H9 (cell line): ENCODE measurements at regions not wholly inside any gene's neighbourhood (a gene's known extent, or its start where the extent isn't known, plus 50 kb on each side); places are given as distances from the start of the nearest gene placed in this dataset.

Experiments used
- DNase-seq: peaks from one replicate; pipeline ENCODE4 v3.0.0-alpha.2; 2017
- H2AFZ ChIP-seq: one replicate; pipeline ENCODE4 v1.6.1; 2013; ENCODE audit warnings: mild to moderate bottlenecking, low read length, control low read depth, moderate library complexity
- H2AK5ac ChIP-seq: 2 replicates; pipeline ENCODE4 v1.6.1; 2013; ENCODE audit warnings: low read length, control low read depth, mixed read lengths; ENCODE audit not compliant: insufficient read length
- H2BK120ac ChIP-seq: one replicate; pipeline ENCODE4 v1.6.1; 2013; ENCODE audit warnings: low read depth, mild to moderate bottlenecking, low read length, control low read depth, inconsistent platforms; ENCODE audit not compliant: poor library complexity, severe bottlenecking
- H2BK12ac ChIP-seq: 2 replicates; pipeline ENCODE4 v1.6.1; 2013; ENCODE audit warnings: low read length, control low read depth, mixed read lengths, low read depth; ENCODE audit not compliant: insufficient read length
- H2BK15ac ChIP-seq: 2 replicates; pipeline ENCODE4 v1.6.1; 2013; ENCODE audit warnings: low read depth, low read length, control low read depth
- H2BK20ac ChIP-seq: one replicate; pipeline ENCODE4 v1.6.1; 2013; ENCODE audit warnings: low read depth, mild to moderate bottlenecking, low read length, control low read depth, inconsistent platforms; ENCODE audit not compliant: poor library complexity, severe bottlenecking
- H2BK5ac ChIP-seq: 2 replicates; pipeline ENCODE4 v1.6.1; 2013; ENCODE audit warnings: low read length, control low read depth, mixed read lengths; ENCODE audit not compliant: insufficient read length
- H3K14ac ChIP-seq: 2 replicates; pipeline ENCODE4 v1.6.1; 2013; ENCODE audit warnings: low read length, control low read depth; ENCODE audit not compliant: insufficient read depth
- H3K18ac ChIP-seq: 2 replicates; pipeline ENCODE4 v1.6.1; 2013; ENCODE audit warnings: low read depth, mild to moderate bottlenecking, mixed read lengths, low read length, control low read depth; ENCODE audit not compliant: insufficient read length
- H3K23ac ChIP-seq: 2 replicates; pipeline ENCODE4 v1.6.1; 2013; ENCODE audit warnings: low read length, control low read depth, mixed read lengths, low read depth; ENCODE audit not compliant: insufficient read length
- H3K23me2 ChIP-seq: 2 replicates; pipeline ENCODE4 v1.6.1; 2013; ENCODE audit warnings: low read depth, mild to moderate bottlenecking, mixed read lengths, low read length, control low read depth; ENCODE audit not compliant: insufficient read length, poor library complexity, severe bottlenecking
- H3K27ac ChIP-seq: 2 replicates; pipeline ENCODE4 v1.5.1; 2013; ENCODE audit warnings: low read length, control low read depth, mixed read lengths, low read depth; ENCODE audit not compliant: insufficient read length
- H3K27me3 ChIP-seq: 2 replicates; pipeline ENCODE4 v1.6.1; 2013; ENCODE audit warnings: low read length, control low read depth, inconsistent platforms; ENCODE audit not compliant: insufficient read depth
- H3K4ac ChIP-seq: 2 replicates; pipeline ENCODE4 v1.6.1; 2013; ENCODE audit warnings: low read depth, mild to moderate bottlenecking, control low read depth, inconsistent platforms, low read length, moderate library complexity
- H3K4me1 ChIP-seq: 2 replicates; pipeline ENCODE4 v1.6.1; 2013; ENCODE audit warnings: low read length, control low read depth, inconsistent platforms; ENCODE audit not compliant: insufficient read depth
- H3K4me2 ChIP-seq: 2 replicates; pipeline ENCODE4 v1.6.1; 2013; ENCODE audit warnings: low read length, control low read depth, mixed read lengths; ENCODE audit not compliant: insufficient read length, insufficient read depth
- H3K56ac ChIP-seq: 2 replicates; pipeline ENCODE4 v1.6.1; 2013; ENCODE audit warnings: low read depth, mild to moderate bottlenecking, mixed read lengths, low read length, control low read depth; ENCODE audit not compliant: insufficient read length
- H3K79me1 ChIP-seq: 2 replicates; pipeline ENCODE4 v1.6.1; 2013; ENCODE audit warnings: low read depth, mild to moderate bottlenecking, moderate library complexity, low read length, control low read depth, inconsistent platforms; ENCODE audit not compliant: insufficient read depth, poor library complexity, severe bottlenecking
- H3K79me2 ChIP-seq: 2 replicates; pipeline ENCODE4 v1.6.1; 2013; ENCODE audit warnings: low read length, control low read depth, inconsistent platforms; ENCODE audit not compliant: insufficient read depth
- H3K9ac ChIP-seq: 2 replicates; pipeline ENCODE4 v1.6.1; 2013; ENCODE audit warnings: low read length, control low read depth, mixed read lengths; ENCODE audit not compliant: insufficient read length; ENCODE audit errors: extremely low read depth
- H3K9me3 ChIP-seq: one replicate; pipeline ENCODE4 v1.6.1; 2013; ENCODE audit warnings: low read depth, low read length, inconsistent platforms; ENCODE audit not compliant: control insufficient read depth
- H3T11ph ChIP-seq: one replicate; pipeline ENCODE4 v1.6.1; 2013; ENCODE audit warnings: mild to moderate bottlenecking, low read length, control low read depth, inconsistent platforms
- H4K20me1 ChIP-seq: one replicate; pipeline ENCODE4 v1.6.1; 2013; ENCODE audit not compliant: control insufficient read depth, insufficient read length, insufficient read depth
- H4K5ac ChIP-seq: 2 replicates; pipeline ENCODE4 v1.6.1; 2013; ENCODE audit warnings: low read depth, mild to moderate bottlenecking, mixed read lengths, low read length, control low read depth; ENCODE audit not compliant: insufficient read length
- H4K8ac ChIP-seq: replicated peaks from 2 replicates; pipeline ENCODE4 v1.6.1; 2013; ENCODE audit warnings: low read length, control low read depth, mixed read lengths, low read depth; ENCODE audit not compliant: insufficient read length
- H4K91ac ChIP-seq: 2 replicates; pipeline ENCODE4 v1.6.1; 2013; ENCODE audit warnings: low read depth, mild to moderate bottlenecking, moderate library complexity, mixed read lengths, low read length, control low read depth; ENCODE audit not compliant: insufficient read length
- H3K27ac Mint-ChIP-seq, 3 experiments: 2 replicates in 2 of 3; 3 replicates in 1 of 3; pipeline ENCODE4 v1.8.0; 2020 to 2021; ENCODE audit warnings: mixed read lengths in 3 of 3, mild to moderate bottlenecking in 1 of 3, moderate library complexity in 1 of 3
- H3K27me3 Mint-ChIP-seq: 2 replicates; pipeline ENCODE4 v1.8.0; 2021; ENCODE audit warnings: low read depth, mild to moderate bottlenecking, moderate library complexity, mixed read lengths
- H3K36me3 Mint-ChIP-seq, 3 experiments: 2 replicates in 2 of 3; 3 replicates in 1 of 3; pipeline ENCODE4 v1.8.0; 2020 to 2021; ENCODE audit warnings: low read depth in 3 of 3, mixed read lengths in 3 of 3; ENCODE audit not compliant: insufficient read depth in 1 of 3
- H3K4me1 Mint-ChIP-seq, 2 experiments: 2 replicates each; pipeline ENCODE4 v1.8.0; 2020; ENCODE audit warnings: mixed read lengths in 2 of 2
- H3K4me3 Mint-ChIP-seq, 2 experiments: 2 replicates in 1 of 2; 3 replicates in 1 of 2; pipeline ENCODE4 v1.8.0; 2020 to 2021; ENCODE audit warnings: mild to moderate bottlenecking in 2 of 2, mixed read lengths in 2 of 2, moderate library complexity in 1 of 2
- H3K9me3 Mint-ChIP-seq, 2 experiments: 2 replicates in 1 of 2; 3 replicates in 1 of 2; pipeline ENCODE4 v1.8.0; 2020; ENCODE audit warnings: mild to moderate bottlenecking in 2 of 2, mixed read lengths in 2 of 2, moderate library complexity in 1 of 2
- WGBS: extraction: QIAGEN DNeasy Blood & Tissue Kit; methylation state at CpG from one replicate; pipeline ENCODE4 v1.1.7; 2013; ENCODE audit warnings: missing lambda C conversion rate, low lambda C conversion rate, mixed read lengths; ENCODE audit not compliant: insufficient read length; ENCODE audit errors: extremely low coverage; 5-methylcytosine and 5-hydroxymethylcytosine counted together
- TF ChIP-seq, protein P1 (sequence below): fragments of 200-600 bp; sonication (generic); conservative IDR thresholded peaks from 3 replicates; pipeline ENCODE4 v1.8.0; 2021; ENCODE audit warnings: antibody characterized with exemption, mild to moderate bottlenecking

DNA sequence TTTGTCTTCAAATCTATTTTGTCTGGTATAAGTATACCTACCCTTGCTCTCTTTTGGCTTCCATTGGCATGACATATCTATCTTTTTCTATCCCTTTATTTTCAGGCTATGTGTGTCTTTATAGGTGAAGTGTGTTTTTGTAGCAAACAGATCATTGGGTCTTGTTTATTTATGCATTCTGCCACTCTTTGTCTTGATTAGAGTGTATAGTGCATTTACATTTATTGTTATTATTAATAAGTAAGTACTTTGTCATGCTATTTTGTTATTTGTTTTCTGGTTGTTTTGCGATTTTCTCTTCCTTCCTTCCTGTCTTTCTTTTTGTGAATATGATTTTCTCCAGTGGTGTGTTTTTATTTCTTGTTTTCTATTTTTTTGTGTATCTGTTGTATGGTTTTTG lies 188.6 kb downstream of the GLUD2 start:
- peaks cover 12% of the 10 kb centered on the region for H3K9me3 ChIP-seq
- H2BK15ac ChIP-seq, result no peak overlapping the region
- Mint-ChIP-seq H3K4me1 (no peaks in the 10 kb centered on the region), H3K4me3 (no peak overlapping the region), H3K27ac (no peak overlapping the region), H3K9me3 (peaks cover 45 to 68% of the 10 kb centered on the region in 2 experiments), H3K36me3 (no peaks in the 10 kb centered on the region), H3K27me3 (peaks cover 5% of the 10 kb centered on the region; the same call in 1 of the 2 replicates)
- no peak overlapping the region for H4K91ac ChIP-seq
- no peak overlapping the region for H2BK5ac ChIP-seq
- TF ChIP-seq, protein P1, sequence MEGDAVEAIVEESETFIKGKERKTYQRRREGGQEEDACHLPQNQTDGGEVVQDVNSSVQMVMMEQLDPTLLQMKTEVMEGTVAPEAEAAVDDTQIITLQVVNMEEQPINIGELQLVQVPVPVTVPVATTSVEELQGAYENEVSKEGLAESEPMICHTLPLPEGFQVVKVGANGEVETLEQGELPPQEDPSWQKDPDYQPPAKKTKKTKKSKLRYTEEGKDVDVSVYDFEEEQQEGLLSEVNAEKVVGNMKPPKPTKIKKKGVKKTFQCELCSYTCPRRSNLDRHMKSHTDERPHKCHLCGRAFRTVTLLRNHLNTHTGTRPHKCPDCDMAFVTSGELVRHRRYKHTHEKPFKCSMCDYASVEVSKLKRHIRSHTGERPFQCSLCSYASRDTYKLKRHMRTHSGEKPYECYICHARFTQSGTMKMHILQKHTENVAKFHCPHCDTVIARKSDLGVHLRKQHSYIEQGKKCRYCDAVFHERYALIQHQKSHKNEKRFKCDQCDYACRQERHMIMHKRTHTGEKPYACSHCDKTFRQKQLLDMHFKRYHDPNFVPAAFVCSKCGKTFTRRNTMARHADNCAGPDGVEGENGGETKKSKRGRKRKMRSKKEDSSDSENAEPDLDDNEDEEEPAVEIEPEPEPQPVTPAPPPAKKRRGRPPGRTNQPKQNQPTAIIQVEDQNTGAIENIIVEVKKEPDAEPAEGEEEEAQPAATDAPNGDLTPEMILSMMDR, result no peak
- H3K27ac ChIP-seq, result no peak overlapping the region
- H3K79me2 ChIP-seq, result no peaks in the 10 kb centered on the region
- no peak for DNase-seq
- H3K4ac ChIP-seq, result no peak overlapping the region
- no peak overlapping the region for H2AFZ ChIP-seq
- no peak overlapping the region for H4K8ac ChIP-seq
- no peak overlapping the region for H3T11ph ChIP-seq
- H4K5ac ChIP-seq, result no peak overlapping the region
- no peak overlapping the region for H3K56ac ChIP-seq
- H2AK5ac ChIP-seq, result no peak overlapping the region
- H3K4me2 ChIP-seq, result no peak overlapping the region
- no peak overlapping the region for H3K9ac ChIP-seq
- no peak overlapping the region for H3K18ac ChIP-seq
- H3K14ac ChIP-seq, result no peak overlapping the region
- H4K20me1 ChIP-seq, result no peaks in the 10 kb centered on the region
- no peaks in the 10 kb centered on the region for H3K27me3 ChIP-seq
- no peak overlapping the region for H3K23ac ChIP-seq
- H2BK120ac ChIP-seq, result no peak overlapping the region
- H2BK12ac ChIP-seq, result no peak overlapping the region
- no CpG with 5 or more reads among the region's 1 CpG for WGBS
- no peaks in the 10 kb centered on the region for H3K79me1 ChIP-seq
- no peaks in the 10 kb centered on the region for H3K23me2 ChIP-seq
- no peak overlapping the region for H2BK20ac ChIP-seq
- no peaks in the 10 kb centered on the region for H3K4me1 ChIP-seq
